ENCODE measurements at regions not wholly inside any gene's neighbourhood (a gene's known extent, or its start where the extent isn't known, plus 50 kb on each side); places are given as distances from the start of the nearest gene placed in this dataset.

DNA sequence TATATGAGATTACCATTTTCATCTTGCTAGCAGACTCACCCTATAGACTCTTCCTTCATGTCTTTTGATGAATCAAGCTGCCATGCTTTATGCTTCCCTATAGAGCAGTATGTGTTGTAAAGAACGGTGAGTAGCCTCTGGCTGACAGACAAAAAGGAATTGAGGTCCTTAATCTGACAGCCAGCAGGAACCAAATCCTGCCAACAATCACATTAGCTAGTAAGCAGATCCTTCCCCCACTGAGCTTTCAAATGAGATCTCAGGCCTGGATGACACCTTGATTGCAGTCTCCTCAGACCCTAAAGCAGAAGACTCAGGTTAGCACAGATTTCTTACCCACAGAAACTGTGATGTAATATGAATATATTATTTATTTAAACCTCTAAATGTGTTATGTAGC lies 577.0 kb downstream of the CDH11 start:
- no peak overlapping the region for H3K4me3 Mint-ChIP-seq
- intact Hi-C loops (cut with micrococcal nuclease): no loop called here
- no peak overlapping the region for H3K27ac Mint-ChIP-seq

GRCh38 chr16:64543441-64543840 lies 578.4 kb downstream of the CDH11 start:
- Mint-ChIP-seq H3K9me3 (peaks cover 18% of the 10 kb centered on the region), H3K4me1 (ENCODE audit: low read depth) (no peaks in the 10 kb centered on the region), H3K27ac (no peak overlapping the region), H3K4me3 (no peak overlapping the region), H3K27me3 (no peaks in the 10 kb centered on the region), H3K36me3 (ENCODE audit: low read depth) (no peaks in the 10 kb centered on the region)
- intact Hi-C loops (cut with micrococcal nuclease): no loop called here

More for the DNA sequence above, 577.0 kb downstream of the CDH11 start:
- Mint-ChIP-seq H3K4me1 (ENCODE audit: low read depth) (no peaks in the 10 kb centered on the region), H3K9me3 (peaks cover 10% of the 10 kb centered on the region), H3K36me3 (ENCODE audit: low read depth) (no peaks in the 10 kb centered on the region), H3K27me3 (no peaks in the 10 kb centered on the region)

DNA sequence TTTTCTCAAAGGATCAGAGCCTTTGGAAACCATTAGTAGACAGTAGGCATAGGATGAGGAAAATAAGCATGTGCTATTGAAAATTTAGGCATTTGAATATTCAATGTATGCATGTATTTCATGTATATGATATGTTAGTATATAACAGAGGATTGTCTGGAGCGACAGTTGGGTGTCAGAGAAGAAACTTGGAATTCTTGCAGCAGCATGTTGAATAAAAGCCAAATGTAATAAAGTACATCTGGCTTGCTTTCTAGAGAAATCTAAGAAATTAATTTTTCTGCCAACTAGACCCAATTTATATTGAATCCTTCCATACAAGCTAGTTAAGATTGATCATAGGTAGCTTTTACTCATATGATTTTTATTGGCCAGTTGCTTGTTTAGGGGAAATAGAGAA lies 578.8 kb downstream of the CDH11 start:
- Mint-ChIP-seq H3K27ac (no peak overlapping the region), H3K4me3 (no peak overlapping the region), H3K36me3 (ENCODE audit: low read depth) (no peaks in the 10 kb centered on the region), H3K4me1 (ENCODE audit: low read depth) (no peaks in the 10 kb centered on the region), H3K27me3 (no peaks in the 10 kb centered on the region), H3K9me3 (peaks cover 18% of the 10 kb centered on the region)
- intact Hi-C loops (cut with micrococcal nuclease): no loop called here

DNA sequence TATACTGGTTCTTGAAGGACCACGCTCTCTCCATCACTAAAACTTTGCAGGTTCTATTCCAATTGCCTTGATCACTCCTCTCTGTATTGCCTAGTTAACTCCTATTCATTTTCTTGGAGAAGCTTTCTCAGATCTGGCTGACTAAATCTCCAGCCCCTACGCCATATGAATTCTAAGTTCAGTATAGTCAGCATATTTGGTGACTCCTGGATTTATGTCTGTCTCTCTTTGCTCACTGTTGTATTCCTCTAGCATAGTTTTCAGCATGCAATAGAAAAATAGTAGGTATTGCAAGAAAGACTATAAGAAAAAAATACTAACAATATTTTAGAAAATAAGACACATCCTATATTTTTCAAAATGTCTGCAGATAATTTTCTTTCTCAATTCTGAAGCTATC lies 579.7 kb downstream of the CDH11 start:
- Mint-ChIP-seq H3K9me3 (peaks cover 17% of the 10 kb centered on the region), H3K4me3 (no peak overlapping the region), H3K27me3 (no peaks in the 10 kb centered on the region), H3K36me3 (ENCODE audit: low read depth) (no peaks in the 10 kb centered on the region), H3K4me1 (ENCODE audit: low read depth) (no peaks in the 10 kb centered on the region), H3K27ac (no peak overlapping the region)
- intact Hi-C loops (cut with micrococcal nuclease): no loop called here

DNA sequence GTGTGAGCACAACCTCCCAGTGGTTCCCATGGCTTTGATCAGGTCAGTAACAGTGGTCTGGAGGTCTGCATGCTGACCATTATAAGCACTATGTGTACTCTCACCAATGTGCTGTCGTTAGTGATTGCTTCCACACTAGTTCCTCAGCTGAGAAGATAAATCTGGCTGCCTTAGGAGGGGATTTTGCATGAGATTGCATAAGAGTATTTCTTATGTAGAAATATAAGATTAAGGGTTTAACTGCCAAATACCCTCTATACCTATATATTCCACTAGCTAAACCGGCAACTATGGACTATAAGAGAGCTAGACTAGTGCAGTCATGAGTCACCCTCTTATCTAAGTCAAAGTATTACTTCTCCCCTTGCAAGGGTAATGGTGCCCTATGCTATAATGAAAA lies 580.2 kb downstream of the CDH11 start:
- H3K9me3 Mint-ChIP-seq: peaks cover 18% of the 10 kb centered on the region

DNA sequence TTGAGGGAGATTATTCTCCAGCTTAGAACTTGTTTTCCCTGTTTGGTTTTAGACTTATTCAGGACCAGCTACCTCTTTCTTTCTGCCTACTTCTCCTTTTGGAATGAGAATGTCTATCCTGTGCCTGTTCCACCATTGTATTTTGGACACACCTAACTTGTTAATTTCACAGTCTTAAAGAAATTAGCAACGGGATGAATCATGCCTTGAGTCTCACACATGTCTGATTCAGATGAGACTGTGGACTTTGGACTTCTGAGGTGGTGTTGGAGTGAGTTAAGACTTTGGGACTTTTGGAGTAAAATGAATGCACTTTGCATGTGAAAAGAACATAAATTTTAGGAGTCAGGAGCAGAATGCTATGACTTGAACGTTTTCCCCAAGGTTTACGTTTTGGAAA lies 581.4 kb downstream of the CDH11 start:
- no peaks in the 10 kb centered on the region for H3K36me3 Mint-ChIP-seq (ENCODE audit: low read depth)
- H3K4me1 Mint-ChIP-seq (ENCODE audit: low read depth): no peaks in the 10 kb centered on the region
- peaks cover 23% of the 10 kb centered on the region for H3K9me3 Mint-ChIP-seq
- no peak overlapping the region for H3K4me3 Mint-ChIP-seq
- intact Hi-C loops (cut with micrococcal nuclease): no loop called here
- no peaks in the 10 kb centered on the region for H3K27me3 Mint-ChIP-seq
- no peak overlapping the region for H3K27ac Mint-ChIP-seq

More for the DNA sequence above, 580.2 kb downstream of the CDH11 start:
- H3K27me3 Mint-ChIP-seq: no peaks in the 10 kb centered on the region
- no peaks in the 10 kb centered on the region for H3K36me3 Mint-ChIP-seq (ENCODE audit: low read depth)
- no peaks in the 10 kb centered on the region for H3K4me1 Mint-ChIP-seq (ENCODE audit: low read depth)
- H3K4me3 Mint-ChIP-seq: no peak overlapping the region
- intact Hi-C loops (cut with micrococcal nuclease): no loop called here
- H3K27ac Mint-ChIP-seq: no peak overlapping the region

GRCh38 chr16:64539811-64540371 lies 582.0 kb downstream of the CDH11 start:
- H3K4me1 Mint-ChIP-seq (ENCODE audit: low read depth): no peaks in the 10 kb centered on the region
- H3K9me3 Mint-ChIP-seq: peaks cover 28% of the 10 kb centered on the region
- H3K36me3 Mint-ChIP-seq (ENCODE audit: low read depth): no peaks in the 10 kb centered on the region
- H3K27me3 Mint-ChIP-seq: no peaks in the 10 kb centered on the region
- intact Hi-C loops (cut with micrococcal nuclease): no loop called here
- no peak overlapping the region for H3K27ac Mint-ChIP-seq
- no peak overlapping the region for H3K4me3 Mint-ChIP-seq

GRCh38 chr16:64534180-64534780 lies 587.6 kb downstream of the CDH11 start:
- peaks cover 31% of the 10 kb centered on the region for H3K9me3 Mint-ChIP-seq
- H3K27ac Mint-ChIP-seq: no peak overlapping the region
- no peaks in the 10 kb centered on the region for H3K27me3 Mint-ChIP-seq
- intact Hi-C loops (cut with micrococcal nuclease): no loop called here
- no peaks in the 10 kb centered on the region for H3K36me3 Mint-ChIP-seq (ENCODE audit: low read depth)
- no peak overlapping the region for H3K4me3 Mint-ChIP-seq
- no peaks in the 10 kb centered on the region for H3K4me1 Mint-ChIP-seq (ENCODE audit: low read depth)

DNA sequence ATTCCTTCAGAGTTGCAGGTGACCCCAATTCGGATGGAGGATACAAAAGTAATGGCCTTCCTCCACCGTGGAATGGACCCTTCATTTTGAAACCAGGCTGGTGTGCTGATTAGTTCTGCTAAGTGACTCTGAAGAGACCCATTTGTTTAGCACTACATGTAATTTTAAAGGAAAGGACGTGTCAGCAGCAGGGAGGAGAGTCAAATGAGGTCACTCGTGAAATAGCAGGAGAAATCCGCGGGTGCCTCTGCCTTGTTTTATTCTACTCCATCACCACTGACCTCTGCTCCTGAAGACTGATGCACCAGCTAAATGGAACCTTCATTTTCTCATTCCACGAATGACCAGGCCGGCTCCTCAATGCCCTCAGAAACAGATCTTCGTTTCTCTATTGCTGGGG lies 589.2 kb downstream of the CDH11 start:
- Mint-ChIP-seq H3K4me1 (ENCODE audit: low read depth) (no peaks in the 10 kb centered on the region), H3K9me3 (peaks cover 25% of the 10 kb centered on the region), H3K27ac (no peak overlapping the region), H3K4me3 (no peak overlapping the region), H3K27me3 (no peaks in the 10 kb centered on the region), H3K36me3 (ENCODE audit: low read depth) (no peaks in the 10 kb centered on the region)
- intact Hi-C loops (cut with micrococcal nuclease): no loop called here

- Mint-ChIP-seq H3K9me3 (peaks cover 19% of the 10 kb centered on the region), H3K27me3 (no peaks in the 10 kb centered on the region), H3K27ac (no peak overlapping the region), H3K36me3 (ENCODE audit: low read depth) (no peaks in the 10 kb centered on the region), H3K4me1 (ENCODE audit: low read depth) (no peaks in the 10 kb centered on the region), H3K4me3 (no peak overlapping the region)
- intact Hi-C loops (cut with micrococcal nuclease): no loop called here
These were observed 589.7 kb downstream of the CDH11 start for GRCh38 chr16:64532117-64532516.

DNA sequence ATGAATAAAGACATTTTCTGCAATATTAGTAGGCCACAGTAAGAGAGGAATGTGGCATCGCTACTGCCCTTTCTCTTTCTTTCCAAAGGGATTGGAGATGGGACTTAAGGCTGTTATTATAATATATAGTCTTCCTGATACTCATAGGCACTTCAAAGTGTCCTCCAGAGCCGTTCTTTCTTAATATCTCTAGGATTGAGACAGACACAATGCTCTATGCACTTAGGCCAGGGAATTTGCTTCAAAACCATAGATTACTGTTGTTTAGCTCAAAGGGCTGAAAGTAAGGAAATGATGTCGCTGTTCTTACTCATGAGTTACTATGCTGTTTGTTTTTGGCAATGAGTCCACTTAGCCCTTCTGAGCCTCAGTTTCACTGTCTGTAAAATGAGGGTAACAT lies 590.5 kb downstream of the CDH11 start:
- intact Hi-C loops (cut with micrococcal nuclease): no loop called here
- Mint-ChIP-seq H3K4me1 (ENCODE audit: low read depth) (no peaks in the 10 kb centered on the region), H3K27me3 (no peaks in the 10 kb centered on the region), H3K36me3 (ENCODE audit: low read depth) (no peaks in the 10 kb centered on the region), H3K27ac (no peak overlapping the region), H3K4me3 (no peak overlapping the region), H3K9me3 (peaks cover 16% of the 10 kb centered on the region)

DNA sequence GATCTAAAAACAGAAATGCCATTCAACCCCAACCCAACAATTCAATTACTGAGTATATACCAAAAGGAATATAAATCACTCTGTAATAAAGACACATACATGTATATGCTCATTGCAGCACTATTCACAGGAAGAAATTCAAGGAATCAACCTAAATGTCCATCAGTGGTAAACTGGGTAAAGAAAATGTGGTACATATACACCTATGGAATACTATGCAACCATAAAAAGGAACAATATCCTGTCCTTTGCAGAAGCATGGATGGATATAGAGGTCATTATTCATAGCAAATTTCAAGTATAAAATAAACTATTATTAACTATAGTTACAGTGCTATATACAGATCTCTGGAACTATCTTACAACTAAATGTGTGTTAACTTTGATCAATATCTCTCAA lies 599.3 kb downstream of the CDH11 start:
- no peaks in the 10 kb centered on the region for H3K9me3 Mint-ChIP-seq
- no peaks in the 10 kb centered on the region for H3K4me1 Mint-ChIP-seq (ENCODE audit: low read depth)
- H3K36me3 Mint-ChIP-seq (ENCODE audit: low read depth): no peaks in the 10 kb centered on the region
- no peak overlapping the region for H3K4me3 Mint-ChIP-seq
- H3K27me3 Mint-ChIP-seq: no peaks in the 10 kb centered on the region
- intact Hi-C loops (cut with micrococcal nuclease): no loop called here
- H3K27ac Mint-ChIP-seq: no peak overlapping the region

GRCh38 chr16:64513871-64514270 lies 608.0 kb downstream of the CDH11 start:
- no peak overlapping the region for H3K4me3 Mint-ChIP-seq
- H3K27ac Mint-ChIP-seq: no peak overlapping the region
- no peaks in the 10 kb centered on the region for H3K4me1 Mint-ChIP-seq (ENCODE audit: low read depth)
- intact Hi-C loops (cut with micrococcal nuclease): no loop called here
- no peaks in the 10 kb centered on the region for H3K9me3 Mint-ChIP-seq
- H3K27me3 Mint-ChIP-seq: no peaks in the 10 kb centered on the region
- no peaks in the 10 kb centered on the region for H3K36me3 Mint-ChIP-seq (ENCODE audit: low read depth)

GRCh38 chr16:64507240-64508024 lies 614.4 kb downstream of the CDH11 start:
- Mint-ChIP-seq H3K9me3 (no peaks in the 10 kb centered on the region), H3K36me3 (ENCODE audit: low read depth) (no peaks in the 10 kb centered on the region), H3K4me3 (no peak overlapping the region), H3K4me1 (ENCODE audit: low read depth) (no peaks in the 10 kb centered on the region), H3K27ac (no peak overlapping the region), H3K27me3 (no peaks in the 10 kb centered on the region)
- intact Hi-C loops (cut with micrococcal nuclease): no loop called here
